CD14-positive monocyte (primary cell): ENCODE measurements at regions not wholly inside any gene's neighbourhood (a gene's known extent, or its start where the extent isn't known, plus 50 kb on each side); places are given as distances from the start of the nearest gene placed in this dataset.

Source experiments
- DNase-seq, 3 donors: peaks; one replicate each; pipeline ENCODE4 v3.0.0-alpha.2; 2011 to 2022
- H2AFZ ChIP-seq: 2 replicates; pipeline ENCODE4 v1.6.0; 2012; ENCODE audit warnings: mild to moderate bottlenecking, low read depth, low read length, inconsistent platforms; ENCODE audit not compliant: insufficient read depth, poor library complexity, severe bottlenecking
- H3K27ac ChIP-seq, 2 donors: 1 replicate in 1 of 2; 2 replicates in 1 of 2; pipeline ENCODE4 v1.5.1; 2012 to 2013; ENCODE audit warnings: low read length in 2 of 2, control low read depth in 1 of 2, inconsistent platforms in 1 of 2, low read depth in 1 of 2, mild to moderate bottlenecking in 1 of 2
- H3K27me3 ChIP-seq, 2 donors: one replicate each; pipeline versions ENCODE4 v1.6.0 to v1.6.1; 2011 to 2013; ENCODE audit warnings: low read length in 2 of 2; ENCODE audit not compliant: control insufficient read depth in 2 of 2, insufficient read depth in 2 of 2
- H3K36me3 ChIP-seq, 2 donors: replicated peaks in 1 of 2; 1 replicate in 1 of 2; 2 replicates in 1 of 2; pipeline versions ENCODE4 v1.5.1 to v1.6.1; 2012 to 2013; ENCODE audit warnings: low read length in 2 of 2, control low read depth in 1 of 2, inconsistent platforms in 1 of 2, mild to moderate bottlenecking in 1 of 2; ENCODE audit not compliant: insufficient read depth in 2 of 2, control insufficient read depth in 1 of 2
- H3K4me1 ChIP-seq, 2 donors: 1 replicate in 1 of 2; 2 replicates in 1 of 2; pipeline versions ENCODE4 v1.5.1 to v1.6.1; 2012 to 2013; ENCODE audit warnings: low read length in 2 of 2, control low read depth in 1 of 2, inconsistent platforms in 1 of 2, mild to moderate bottlenecking in 1 of 2, moderate library complexity in 1 of 2; ENCODE audit not compliant: insufficient read depth in 2 of 2, control insufficient read depth in 1 of 2
- H3K4me2 ChIP-seq: replicated peaks from 2 replicates; pipeline ENCODE3; 2012; ENCODE audit warnings: low read length, moderate library complexity, mild to moderate bottlenecking; ENCODE audit not compliant: poor library complexity, severe bottlenecking; ENCODE audit errors: extremely low read depth
- H3K4me3 ChIP-seq, 3 experiments: fragments of 200-600 bp in 1 of 3; sonication (generic) in 1 of 3; replicated peaks in 1 of 3; 1 replicate in 2 of 3; 2 replicates in 1 of 3; pipeline ENCODE4 v1.5.1; 2011 to 2013; ENCODE audit warnings: low read length in 3 of 3, mild to moderate bottlenecking in 3 of 3, control low read depth in 2 of 3, low read depth in 2 of 3, inconsistent platforms in 1 of 3, moderate library complexity in 1 of 3
- H3K79me2 ChIP-seq: 2 replicates; pipeline ENCODE4 v1.6.0; 2012; ENCODE audit warnings: mild to moderate bottlenecking, control low read depth, inconsistent platforms, low read length, moderate library complexity; ENCODE audit not compliant: insufficient read depth
- H3K9ac ChIP-seq: 2 replicates; pipeline ENCODE4 v1.6.0; 2017; ENCODE audit warnings: low read length, mild to moderate bottlenecking; ENCODE audit not compliant: insufficient read depth, poor library complexity, severe bottlenecking
- H3K9me3 ChIP-seq, 2 donors: replicated peaks in 1 of 2; 1 replicate in 1 of 2; 2 replicates in 1 of 2; pipeline versions ENCODE4 v1.5.1 to v1.6.1; 2012 to 2013; ENCODE audit warnings: low read length in 2 of 2, control low read depth in 1 of 2; ENCODE audit not compliant: control insufficient read depth in 1 of 2, insufficient read depth in 1 of 2
- H4K20me1 ChIP-seq: 2 replicates; pipeline ENCODE4 v1.6.0; 2012; ENCODE audit warnings: mild to moderate bottlenecking, low read length, control low read depth, moderate library complexity; ENCODE audit not compliant: insufficient read depth
- H3K27ac Mint-ChIP-seq, 7 donors: one replicate each; pipeline ENCODE4 v1.8.0; 2020; ENCODE audit warnings: mild to moderate bottlenecking in 7 of 7, mixed read lengths in 7 of 7, moderate library complexity in 6 of 7, inconsistent platforms in 2 of 7
- H3K27me3 Mint-ChIP-seq, 3 donors: one replicate each; pipeline ENCODE4 v1.8.0; 2021 to 2022; ENCODE audit warnings: low read depth in 3 of 3, mild to moderate bottlenecking in 3 of 3, mixed read lengths in 3 of 3, moderate library complexity in 3 of 3, inconsistent platforms in 1 of 3
- H3K36me3 Mint-ChIP-seq, 2 donors: one replicate each; pipeline ENCODE4 v1.8.0; 2020; ENCODE audit warnings: mixed read lengths in 2 of 2, inconsistent platforms in 1 of 2, mild to moderate bottlenecking in 1 of 2
- H3K4me1 Mint-ChIP-seq: one replicate; pipeline ENCODE4 v1.8.0; 2020; ENCODE audit warnings: mild to moderate bottlenecking, mixed read lengths
- H3K4me3 Mint-ChIP-seq, 2 donors: one replicate each; pipeline ENCODE4 v1.8.0; 2020; ENCODE audit warnings: mild to moderate bottlenecking in 2 of 2, mixed read lengths in 2 of 2, moderate library complexity in 1 of 2
- H3K9me3 Mint-ChIP-seq, 7 donors: one replicate each; pipeline ENCODE4 v1.8.0; 2020 to 2022; ENCODE audit warnings: mixed read lengths in 7 of 7, mild to moderate bottlenecking in 6 of 7, moderate library complexity in 6 of 7, inconsistent platforms in 2 of 7
- WGBS: methylation state at CpG from one replicate; pipeline ENCODE4 v1.1.5; 2013; ENCODE audit warnings: missing lambda C conversion rate; ENCODE audit not compliant: insufficient coverage; 5-methylcytosine and 5-hydroxymethylcytosine counted together
- intact Hi-C, 2 donors: fragments of 100-400 bp; cut with micrococcal nuclease; formaldehyde crosslinking; loops; one replicate each; pipeline versions ENCODE4 v1.15.0 to v1.15.1; 2023
- TF ChIP-seq, protein P1 (sequence below): fragments of 200-600 bp; IDR thresholded peaks from one replicate; pipeline ENCODE4 v1.8.0; 2022; ENCODE audit warnings: antibody characterized with exemption, mild to moderate bottlenecking

DNA sequence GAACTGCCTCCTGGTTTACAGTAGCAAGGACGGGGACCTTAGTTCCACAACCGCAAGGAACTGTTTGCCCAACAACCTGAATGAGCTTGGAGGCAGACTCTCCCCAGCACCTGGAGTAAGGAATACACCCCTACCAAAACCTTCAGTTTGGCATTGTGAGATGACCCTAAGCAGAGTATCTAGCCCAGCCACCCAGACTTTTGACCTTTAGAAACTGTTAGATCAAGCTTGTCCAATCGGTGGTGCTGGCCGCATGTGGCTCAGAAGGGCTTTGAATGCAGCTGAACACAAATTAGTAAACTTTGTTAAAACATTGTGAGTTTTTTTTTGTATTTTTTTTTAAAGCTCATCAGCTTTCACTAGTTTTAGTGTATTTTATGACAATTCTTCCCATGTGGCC is 86.9 kb upstream of the C9orf72 start:
- Histone ChIP-seq H3K9ac (no peak overlapping the region), H3K4me1 (peaks cover 8% of the 10 kb centered on the region in 2 donors), H3K4me3 (no peak overlapping the region), H3K27me3 (no peaks in the 10 kb centered on the region), H3K36me3 (no peaks in the 10 kb centered on the region), H3K27ac (no peak overlapping the region), H3K4me2 (no peak overlapping the region), H2AFZ (no peak overlapping the region), H3K9me3 (no peaks in the 10 kb centered on the region), H4K20me1 (no peaks in the 10 kb centered on the region), H3K79me2 (no peaks in the 10 kb centered on the region)
- no peaks in the 10 kb centered on the region for H3K27me3 Mint-ChIP-seq
- no peak for DNase-seq
- no peak overlapping the region for H3K4me3 Mint-ChIP-seq
- no peaks in the 10 kb centered on the region for H3K9me3 Mint-ChIP-seq
- no peak overlapping the region for H3K27ac Mint-ChIP-seq
- TF ChIP-seq, protein P1, sequence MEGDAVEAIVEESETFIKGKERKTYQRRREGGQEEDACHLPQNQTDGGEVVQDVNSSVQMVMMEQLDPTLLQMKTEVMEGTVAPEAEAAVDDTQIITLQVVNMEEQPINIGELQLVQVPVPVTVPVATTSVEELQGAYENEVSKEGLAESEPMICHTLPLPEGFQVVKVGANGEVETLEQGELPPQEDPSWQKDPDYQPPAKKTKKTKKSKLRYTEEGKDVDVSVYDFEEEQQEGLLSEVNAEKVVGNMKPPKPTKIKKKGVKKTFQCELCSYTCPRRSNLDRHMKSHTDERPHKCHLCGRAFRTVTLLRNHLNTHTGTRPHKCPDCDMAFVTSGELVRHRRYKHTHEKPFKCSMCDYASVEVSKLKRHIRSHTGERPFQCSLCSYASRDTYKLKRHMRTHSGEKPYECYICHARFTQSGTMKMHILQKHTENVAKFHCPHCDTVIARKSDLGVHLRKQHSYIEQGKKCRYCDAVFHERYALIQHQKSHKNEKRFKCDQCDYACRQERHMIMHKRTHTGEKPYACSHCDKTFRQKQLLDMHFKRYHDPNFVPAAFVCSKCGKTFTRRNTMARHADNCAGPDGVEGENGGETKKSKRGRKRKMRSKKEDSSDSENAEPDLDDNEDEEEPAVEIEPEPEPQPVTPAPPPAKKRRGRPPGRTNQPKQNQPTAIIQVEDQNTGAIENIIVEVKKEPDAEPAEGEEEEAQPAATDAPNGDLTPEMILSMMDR: no peak
- WGBS: no CpG with 5 or more reads among the region's 4 CpGs
- peaks cover 0 to 2% of the 10 kb centered on the region in 2 donors for H3K36me3 Mint-ChIP-seq
- intact Hi-C loops: no loop called here
- peaks cover 8% of the 10 kb centered on the region for H3K4me1 Mint-ChIP-seq

- H3K27me3 ChIP-seq: no peaks in the 10 kb centered on the region
- no peaks in the 10 kb centered on the region for H3K4me1 ChIP-seq
- TF ChIP-seq, protein P1: no peak
- H3K79me2 ChIP-seq: no peaks in the 10 kb centered on the region
- Mint-ChIP-seq H3K36me3 (peaks cover 0 to 2% of the 10 kb centered on the region in 2 donors), H3K4me1 (no peaks in the 10 kb centered on the region), H3K27ac (no peak overlapping the region), H3K27me3 (no peaks in the 10 kb centered on the region), H3K9me3 (no peaks in the 10 kb centered on the region), H3K4me3 (no peak overlapping the region)
- no peaks in the 10 kb centered on the region for H3K9me3 ChIP-seq
- H3K36me3 ChIP-seq: no peaks in the 10 kb centered on the region
- H3K27ac ChIP-seq: no peak overlapping the region
- H2AFZ ChIP-seq: no peak overlapping the region
- no peak overlapping the region for H3K9ac ChIP-seq
- H3K4me3 ChIP-seq: no peak overlapping the region
- no peak for DNase-seq
- no peak overlapping the region for H3K4me2 ChIP-seq
- 100% methylated on average over 1 of the region's 5 CpGs for WGBS
- H4K20me1 ChIP-seq: no peaks in the 10 kb centered on the region
- intact Hi-C loops: no loop called here
These were observed 90.2 kb upstream of the C9orf72 start for GRCh38 chr9:27663526-27663925.
